ENCODE measurements at regions not wholly inside any gene's neighbourhood (a gene's known extent, or its start where the extent isn't known, plus 50 kb on each side); places are given as distances from the start of the nearest gene placed in this dataset.

DNA sequence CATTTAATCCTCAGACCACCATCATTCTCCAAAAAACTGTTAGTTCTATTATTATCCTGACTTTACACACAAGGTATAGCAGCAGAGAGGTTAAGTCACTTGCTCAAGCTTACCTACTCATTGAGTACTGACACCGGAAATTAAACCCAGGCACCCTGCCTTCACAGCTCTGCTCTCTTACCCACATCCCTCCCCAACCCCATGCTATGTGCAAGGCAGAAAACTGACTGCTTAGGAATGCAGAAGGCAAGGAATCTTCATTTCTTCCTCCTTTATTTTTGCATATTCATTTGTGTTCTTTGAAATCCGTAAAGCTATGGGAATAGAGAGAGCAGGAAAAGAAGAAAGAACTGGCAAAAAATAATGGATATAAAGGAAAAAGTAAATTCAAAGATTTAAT, 261.8 kb downstream of the PAPSS1 start:
- H3K4me2 ChIP-seq (ENCODE audit: low read depth, low read length), result no peak overlapping the region
- no peak for DNase-seq
- H2AK5ac ChIP-seq (ENCODE audit: low read depth, low read length), result no peak overlapping the region
- TF ChIP-seq SMC3 (IDR thresholded peaks at IDR 0.05; ENCODE audit: low read depth, low read length) (no peak), NFE2L2 (IDR thresholded peaks at IDR 0.05; ENCODE audit: low read depth, low read length) (no peak), CEBPB (IDR thresholded peaks at IDR 0.05; ENCODE audit: low read depth, low read length) (no peak), MAZ (IDR thresholded peaks at IDR 0.05; ENCODE audit: borderline replicate concordance, low read depth, low read length) (no peak), MXI1 (IDR thresholded peaks at IDR 0.05; ENCODE audit: borderline replicate concordance, low read depth, low read length) (no peak), CHD1 (IDR thresholded peaks at IDR 0.05; ENCODE audit: low read depth, low read length) (no peak), POLR2A (IDR thresholded peaks at IDR 0.05; ENCODE audit: low read depth, low read length) (no peak), RFX5 (IDR thresholded peaks at IDR 0.05; ENCODE audit: low read depth, low read length) (no peak), BHLHE40 (IDR thresholded peaks at IDR 0.05; ENCODE audit: low read depth, low read length) (no peak), MAFK (IDR thresholded peaks at IDR 0.05; ENCODE audit: low read depth, low read length) (no peak), RCOR1 (IDR thresholded peaks at IDR 0.05; ENCODE audit: insufficient replicate concordance, low read length) (no peak), FOS (IDR thresholded peaks at IDR 0.05; ENCODE audit: low read depth, low read length) (no peak), RAD21 (IDR thresholded peaks at IDR 0.05; ENCODE audit: low read length) (no peak)
- TF ChIP-seq, protein P1, sequence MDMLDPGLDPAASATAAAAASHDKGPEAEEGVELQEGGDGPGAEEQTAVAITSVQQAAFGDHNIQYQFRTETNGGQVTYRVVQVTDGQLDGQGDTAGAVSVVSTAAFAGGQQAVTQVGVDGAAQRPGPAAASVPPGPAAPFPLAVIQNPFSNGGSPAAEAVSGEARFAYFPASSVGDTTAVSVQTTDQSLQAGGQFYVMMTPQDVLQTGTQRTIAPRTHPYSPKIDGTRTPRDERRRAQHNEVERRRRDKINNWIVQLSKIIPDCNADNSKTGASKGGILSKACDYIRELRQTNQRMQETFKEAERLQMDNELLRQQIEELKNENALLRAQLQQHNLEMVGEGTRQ (IDR thresholded peaks at IDR 0.05; ENCODE audit: low read depth, low read length), result no peak
- TF ChIP-seq, protein P2, sequence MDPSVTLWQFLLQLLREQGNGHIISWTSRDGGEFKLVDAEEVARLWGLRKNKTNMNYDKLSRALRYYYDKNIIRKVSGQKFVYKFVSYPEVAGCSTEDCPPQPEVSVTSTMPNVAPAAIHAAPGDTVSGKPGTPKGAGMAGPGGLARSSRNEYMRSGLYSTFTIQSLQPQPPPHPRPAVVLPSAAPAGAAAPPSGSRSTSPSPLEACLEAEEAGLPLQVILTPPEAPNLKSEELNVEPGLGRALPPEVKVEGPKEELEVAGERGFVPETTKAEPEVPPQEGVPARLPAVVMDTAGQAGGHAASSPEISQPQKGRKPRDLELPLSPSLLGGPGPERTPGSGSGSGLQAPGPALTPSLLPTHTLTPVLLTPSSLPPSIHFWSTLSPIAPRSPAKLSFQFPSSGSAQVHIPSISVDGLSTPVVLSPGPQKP (IDR thresholded peaks at IDR 0.05; ENCODE audit: borderline replicate concordance, low read depth, low read length), result no peak
- TF ChIP-seq, protein P3, sequence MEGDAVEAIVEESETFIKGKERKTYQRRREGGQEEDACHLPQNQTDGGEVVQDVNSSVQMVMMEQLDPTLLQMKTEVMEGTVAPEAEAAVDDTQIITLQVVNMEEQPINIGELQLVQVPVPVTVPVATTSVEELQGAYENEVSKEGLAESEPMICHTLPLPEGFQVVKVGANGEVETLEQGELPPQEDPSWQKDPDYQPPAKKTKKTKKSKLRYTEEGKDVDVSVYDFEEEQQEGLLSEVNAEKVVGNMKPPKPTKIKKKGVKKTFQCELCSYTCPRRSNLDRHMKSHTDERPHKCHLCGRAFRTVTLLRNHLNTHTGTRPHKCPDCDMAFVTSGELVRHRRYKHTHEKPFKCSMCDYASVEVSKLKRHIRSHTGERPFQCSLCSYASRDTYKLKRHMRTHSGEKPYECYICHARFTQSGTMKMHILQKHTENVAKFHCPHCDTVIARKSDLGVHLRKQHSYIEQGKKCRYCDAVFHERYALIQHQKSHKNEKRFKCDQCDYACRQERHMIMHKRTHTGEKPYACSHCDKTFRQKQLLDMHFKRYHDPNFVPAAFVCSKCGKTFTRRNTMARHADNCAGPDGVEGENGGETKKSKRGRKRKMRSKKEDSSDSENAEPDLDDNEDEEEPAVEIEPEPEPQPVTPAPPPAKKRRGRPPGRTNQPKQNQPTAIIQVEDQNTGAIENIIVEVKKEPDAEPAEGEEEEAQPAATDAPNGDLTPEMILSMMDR (conservative IDR thresholded peaks at IDR 0.05; ENCODE audit: low read depth, low read length), result no peak
- CTCF ChIA-PET, result interaction anchor here (0.7 kb wide), 1 partner anchor 116 kb away, joined by 3 read pairs; no protein-coding TSS in a partner anchor
- H2AK9ac ChIP-seq (replicated peaks; ENCODE audit: low read depth, low read length, poor library complexity), result no peak overlapping the region
- no peak overlapping the region for H2BK15ac ChIP-seq (ENCODE audit: low read depth, low read length)
- no peak overlapping the region for H3K4me3 ChIP-seq (ENCODE audit: insufficient read depth, low read depth, low read length)
- in situ Hi-C loops (cut with MboI; ENCODE audit: low sequenced_read_pairs), result no loop called here
- no peaks in the 10 kb centered on the region for H3K36me3 ChIP-seq (ENCODE audit: control insufficient read depth, insufficient read depth, low read length)
- no peak overlapping the region for H2AFZ ChIP-seq (replicated peaks; ENCODE audit: low read length, poor library complexity)
- H4K8ac ChIP-seq (ENCODE audit: low read depth in 2 of 2, low read length in 2 of 2), result no peak overlapping the region
- no peak overlapping the region for H4K91ac ChIP-seq (ENCODE audit: insufficient read depth, low read depth, low read length)
- H2BK5ac ChIP-seq (ENCODE audit: low read depth, low read length, poor library complexity, severe bottlenecking), result no peak overlapping the region
- no peak overlapping the region for H3K4ac ChIP-seq (ENCODE audit: low read depth, low read length)
- H3K56ac ChIP-seq (ENCODE audit: extremely low read depth, insufficient read depth, low read length), result no peak overlapping the region
- H2BK20ac ChIP-seq (ENCODE audit: low read depth, low read length), result no peak overlapping the region
- H3K9me3 ChIP-seq (ENCODE audit: control insufficient read depth, insufficient read depth, low read length), result no peaks in the 10 kb centered on the region
- no peak overlapping the region for H3K9ac ChIP-seq (ENCODE audit: low read depth, low read length)
- no peaks in the 10 kb centered on the region for H3K27me3 ChIP-seq (ENCODE audit: control insufficient read depth, insufficient read depth, low read length)
- H3K9me1 ChIP-seq (ENCODE audit: insufficient read depth, low read length), result no peaks in the 10 kb centered on the region
- H3K27ac ChIP-seq (ENCODE audit: insufficient read depth, low read length), result no peak overlapping the region
- no peak overlapping the region for H3K23ac ChIP-seq (ENCODE audit: low read depth, low read length)
- H3K18ac ChIP-seq (ENCODE audit: low read depth, low read length), result no peak overlapping the region
- no peak overlapping the region for H3K14ac ChIP-seq (replicated peaks; ENCODE audit: low read depth, low read length)
- no peak overlapping the region for H4K5ac ChIP-seq (ENCODE audit: low read depth, low read length)
- no peaks in the 10 kb centered on the region for H3K4me1 ChIP-seq (ENCODE audit: control insufficient read depth, insufficient read depth, low read length)
- no TSS peak for BruUV-seq (replicated peaks)
- dilution Hi-C loops (cut with HindIII; ENCODE audit: low sequenced_read_pairs, unreplicated experiment), result no loop called here
- no peaks in the 10 kb centered on the region for H3K79me1 ChIP-seq (ENCODE audit: low read depth in 1 of 2, low read length in 2 of 2)
- H4K20me1 ChIP-seq (ENCODE audit: insufficient read depth, low read length), result no peaks in the 10 kb centered on the region
- WGBS, 2 experiments (ENCODE audit: extremely low coverage in 2 of 2, insufficient read length in 1 of 2), result 33% methylated on average over 1 of the region's 2 CpGs; no CpG with 5 or more reads in 1 of the 2 experiments
- intact Hi-C loops (cut with micrococcal nuclease), result no loop called here
- POLR2A ChIA-PET (ENCODE audit: unreplicated experiment), result no interaction called here
- no peak overlapping the region for H2BK120ac ChIP-seq (ENCODE audit: low read depth, low read length)
- no peak for ATAC-seq (ENCODE audit: low read depth)
